ENCODE measurements at regions not wholly inside any gene's neighbourhood (a gene's known extent, or its start where the extent isn't known, plus 50 kb on each side); places are given as distances from the start of the nearest gene placed in this dataset.

DNA sequence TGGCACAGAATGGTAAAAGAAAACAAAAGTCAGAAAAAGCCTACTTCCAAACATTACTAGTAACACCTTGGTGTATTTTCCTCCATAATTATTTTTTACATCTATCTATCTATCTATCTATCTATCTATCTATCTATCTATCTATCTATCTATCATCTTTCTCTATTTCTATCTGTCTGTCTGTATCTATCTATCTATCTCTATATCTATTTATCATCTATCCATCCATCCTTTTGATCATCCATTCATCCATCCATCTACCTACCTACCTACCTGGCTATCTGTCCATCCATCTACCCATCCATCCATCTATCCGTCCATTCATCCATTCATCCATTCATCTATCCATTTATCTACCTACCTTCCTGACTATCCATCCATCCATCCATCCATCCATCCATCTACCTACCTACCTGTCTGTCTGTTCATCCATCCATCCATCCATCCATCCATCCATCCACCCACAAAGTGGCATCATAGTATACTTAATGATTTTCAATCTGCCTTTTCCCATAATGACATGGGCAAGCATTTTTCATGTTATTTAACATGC, 121.9 kb upstream of the NEK6 start:
- no peaks in the 10 kb centered on the region for H3K4me1 ChIP-seq (ENCODE audit: insufficient read depth, low read length)
- TF ChIP-seq, protein P1, sequence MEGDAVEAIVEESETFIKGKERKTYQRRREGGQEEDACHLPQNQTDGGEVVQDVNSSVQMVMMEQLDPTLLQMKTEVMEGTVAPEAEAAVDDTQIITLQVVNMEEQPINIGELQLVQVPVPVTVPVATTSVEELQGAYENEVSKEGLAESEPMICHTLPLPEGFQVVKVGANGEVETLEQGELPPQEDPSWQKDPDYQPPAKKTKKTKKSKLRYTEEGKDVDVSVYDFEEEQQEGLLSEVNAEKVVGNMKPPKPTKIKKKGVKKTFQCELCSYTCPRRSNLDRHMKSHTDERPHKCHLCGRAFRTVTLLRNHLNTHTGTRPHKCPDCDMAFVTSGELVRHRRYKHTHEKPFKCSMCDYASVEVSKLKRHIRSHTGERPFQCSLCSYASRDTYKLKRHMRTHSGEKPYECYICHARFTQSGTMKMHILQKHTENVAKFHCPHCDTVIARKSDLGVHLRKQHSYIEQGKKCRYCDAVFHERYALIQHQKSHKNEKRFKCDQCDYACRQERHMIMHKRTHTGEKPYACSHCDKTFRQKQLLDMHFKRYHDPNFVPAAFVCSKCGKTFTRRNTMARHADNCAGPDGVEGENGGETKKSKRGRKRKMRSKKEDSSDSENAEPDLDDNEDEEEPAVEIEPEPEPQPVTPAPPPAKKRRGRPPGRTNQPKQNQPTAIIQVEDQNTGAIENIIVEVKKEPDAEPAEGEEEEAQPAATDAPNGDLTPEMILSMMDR (IDR thresholded peaks at IDR 0.05; ENCODE audit: borderline replicate concordance, extremely low read depth, low read length, poor library complexity, severe bottlenecking), result no peak
- no peak for TF ChIP-seq EZH2 (IDR thresholded peaks at IDR 0.05; ENCODE audit: borderline replicate concordance, low read depth, low read length, severe bottlenecking)
- no peaks in the 10 kb centered on the region; the same call in 1 of the 2 replicates for H4K20me1 ChIP-seq (ENCODE audit: insufficient read depth, low read length)
- H3K27ac ChIP-seq (ENCODE audit: low read length), result no peak overlapping the region
- no peaks in the 10 kb centered on the region for H3K27me3 ChIP-seq (ENCODE audit: insufficient read depth, low read length, poor library complexity)
- no peak overlapping the region for H3K4me2 ChIP-seq (ENCODE audit: insufficient read depth, low read length)
- no peak overlapping the region for H3K9ac ChIP-seq (ENCODE audit: low read depth, low read length)
- DNase-seq (no peak), ATAC-seq (ENCODE audit: insufficient read depth, low read depth) (no peak)
- H2AFZ ChIP-seq (ENCODE audit: low read depth, low read length), result no peak overlapping the region
- H3K79me2 ChIP-seq (ENCODE audit: insufficient read depth, low read length), result no peaks in the 10 kb centered on the region
- no peaks in the 10 kb centered on the region for H3K9me3 ChIP-seq (ENCODE audit: insufficient read depth, low read length, severe bottlenecking)
- no peak overlapping the region for H3K4me3 ChIP-seq (ENCODE audit: low read depth in 1 of 2, low read length in 2 of 2)
- no peaks in the 10 kb centered on the region for H3K36me3 ChIP-seq (ENCODE audit: insufficient read depth, low read length)

DNA sequence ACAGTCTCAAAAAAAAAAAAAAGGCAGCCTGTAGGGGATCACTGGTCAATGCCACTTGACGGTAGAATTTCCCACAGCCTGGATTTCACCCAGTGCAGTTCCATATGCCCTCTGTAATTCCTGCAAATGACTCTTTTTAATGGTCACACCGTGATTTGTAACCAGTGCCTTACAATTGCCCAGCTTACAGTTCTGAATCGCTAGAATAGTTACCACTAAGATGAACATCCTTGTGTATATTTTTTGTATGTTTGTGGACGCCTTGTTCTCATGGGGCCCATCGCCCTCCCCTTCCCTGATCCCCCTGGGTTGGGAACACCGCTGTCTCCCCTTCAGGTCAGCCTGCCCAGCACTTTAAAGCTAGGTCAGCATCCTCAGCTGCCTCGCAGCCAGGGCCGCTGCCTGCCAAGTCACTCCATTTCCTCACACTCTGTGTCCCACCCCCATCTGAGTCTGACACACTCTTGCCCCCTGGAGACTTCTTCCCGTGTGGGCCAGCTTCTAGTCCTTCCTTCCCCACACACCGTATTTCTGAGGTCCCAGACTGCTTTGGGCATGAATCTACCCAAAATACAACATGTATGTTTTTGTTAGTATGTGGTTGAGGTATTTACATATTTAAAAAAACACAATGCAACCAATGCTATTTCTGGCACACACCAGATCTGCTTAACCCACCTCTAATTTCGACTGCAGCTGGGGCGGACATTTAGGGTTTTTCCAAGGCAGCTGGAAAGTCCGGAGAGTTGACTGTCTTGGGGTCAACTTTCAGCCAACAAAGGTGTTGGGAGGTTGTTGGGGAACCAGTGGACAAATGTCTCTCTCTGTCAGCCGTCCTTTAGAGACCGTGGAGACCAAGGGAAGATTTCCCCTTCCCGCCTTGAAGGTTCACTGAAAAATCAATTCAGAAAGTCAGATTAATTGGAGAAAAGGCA, 120.5 kb upstream of the NEK6 start:
- Histone ChIP-seq H4K20me1 (ENCODE audit: insufficient read depth, low read length) (no peaks in the 10 kb centered on the region; the same call in 1 of the 2 replicates), H2AFZ (ENCODE audit: low read depth, low read length) (no peak overlapping the region), H3K4me2 (ENCODE audit: insufficient read depth, low read length) (no peak overlapping the region), H3K27me3 (ENCODE audit: insufficient read depth, low read length, poor library complexity) (no peaks in the 10 kb centered on the region), H3K9ac (ENCODE audit: low read depth, low read length) (no peak overlapping the region), H3K9me3 (ENCODE audit: insufficient read depth, low read length, severe bottlenecking) (no peaks in the 10 kb centered on the region), H3K4me3 (ENCODE audit: low read depth in 1 of 2, low read length in 2 of 2) (no peak overlapping the region), H3K27ac (ENCODE audit: low read length) (no peak overlapping the region), H3K36me3 (ENCODE audit: insufficient read depth, low read length) (no peaks in the 10 kb centered on the region), H3K79me2 (ENCODE audit: insufficient read depth, low read length) (no peaks in the 10 kb centered on the region), H3K4me1 (ENCODE audit: insufficient read depth, low read length) (no peaks in the 10 kb centered on the region)
- no peak for ATAC-seq (ENCODE audit: insufficient read depth, low read depth)
- no peak for TF ChIP-seq EZH2 (IDR thresholded peaks at IDR 0.05; ENCODE audit: borderline replicate concordance, low read depth, low read length, severe bottlenecking)
- TF ChIP-seq, protein P1 (IDR thresholded peaks at IDR 0.05; ENCODE audit: borderline replicate concordance, extremely low read depth, low read length, poor library complexity, severe bottlenecking), result no peak
- DNase-seq, result no peak

DNA sequence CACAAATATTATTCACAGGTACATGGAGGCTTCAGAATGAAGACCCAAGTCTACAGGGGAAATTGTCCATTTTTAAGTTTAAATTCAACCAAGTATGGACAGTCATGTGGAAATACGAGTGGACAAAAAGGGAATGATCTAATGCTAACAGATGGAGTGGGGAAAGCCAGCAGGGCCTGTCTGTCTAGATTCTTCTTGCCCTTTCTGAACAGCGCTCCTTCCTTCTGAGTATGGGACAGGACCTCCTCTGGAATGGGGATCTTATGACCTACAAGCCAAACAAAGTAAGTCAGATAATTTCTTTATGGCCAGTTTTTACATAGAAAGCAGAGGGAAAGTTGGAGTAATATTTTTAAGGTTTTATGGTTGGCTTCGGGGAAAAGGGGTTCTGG, 119.8 kb upstream of the NEK6 start:
- Histone ChIP-seq H3K27ac (ENCODE audit: low read length) (no peak overlapping the region), H3K79me2 (ENCODE audit: insufficient read depth, low read length) (no peaks in the 10 kb centered on the region), H3K27me3 (ENCODE audit: insufficient read depth, low read length, poor library complexity) (no peaks in the 10 kb centered on the region), H3K4me1 (ENCODE audit: insufficient read depth, low read length) (no peaks in the 10 kb centered on the region), H4K20me1 (ENCODE audit: insufficient read depth, low read length) (no peaks in the 10 kb centered on the region; the same call in 1 of the 2 replicates), H3K4me2 (ENCODE audit: insufficient read depth, low read length) (no peak overlapping the region), H3K9me3 (ENCODE audit: insufficient read depth, low read length, severe bottlenecking) (no peaks in the 10 kb centered on the region), H3K4me3 (ENCODE audit: low read depth in 1 of 2, low read length in 2 of 2) (no peak overlapping the region), H3K9ac (ENCODE audit: low read depth, low read length) (no peak overlapping the region), H3K36me3 (ENCODE audit: insufficient read depth, low read length) (no peaks in the 10 kb centered on the region), H2AFZ (ENCODE audit: low read depth, low read length) (no peak overlapping the region)
- TF ChIP-seq EZH2 (IDR thresholded peaks at IDR 0.05; ENCODE audit: borderline replicate concordance, low read depth, low read length, severe bottlenecking), result no peak
- TF ChIP-seq, protein P1 (IDR thresholded peaks at IDR 0.05; ENCODE audit: borderline replicate concordance, extremely low read depth, low read length, poor library complexity, severe bottlenecking), result no peak
- ATAC-seq (ENCODE audit: insufficient read depth, low read depth) (no peak), DNase-seq (no peak)
